Glomerular visceral epithelial cell (primary cell): ENCODE measurements at regions not wholly inside any gene's neighbourhood (a gene's known extent, or its start where the extent isn't known, plus 50 kb on each side); places are given as distances from the start of the nearest gene placed in this dataset.
"Not testable (repeated sequence)": the region's sequence is repeated elsewhere in the genome, so short reads cannot be mapped to it uniquely, and the experiment has no call there.

ENCODE experiments used
- DNase-seq: peaks from one replicate; pipeline ENCODE4 v3.0.0-alpha.2; 2016; ENCODE audit errors: extremely low spot score

- no peak for DNase-seq
Measured at GRCh38 chr4:189002475-189002874, 863.2 kb downstream of the TRIML1 start.

DNA sequence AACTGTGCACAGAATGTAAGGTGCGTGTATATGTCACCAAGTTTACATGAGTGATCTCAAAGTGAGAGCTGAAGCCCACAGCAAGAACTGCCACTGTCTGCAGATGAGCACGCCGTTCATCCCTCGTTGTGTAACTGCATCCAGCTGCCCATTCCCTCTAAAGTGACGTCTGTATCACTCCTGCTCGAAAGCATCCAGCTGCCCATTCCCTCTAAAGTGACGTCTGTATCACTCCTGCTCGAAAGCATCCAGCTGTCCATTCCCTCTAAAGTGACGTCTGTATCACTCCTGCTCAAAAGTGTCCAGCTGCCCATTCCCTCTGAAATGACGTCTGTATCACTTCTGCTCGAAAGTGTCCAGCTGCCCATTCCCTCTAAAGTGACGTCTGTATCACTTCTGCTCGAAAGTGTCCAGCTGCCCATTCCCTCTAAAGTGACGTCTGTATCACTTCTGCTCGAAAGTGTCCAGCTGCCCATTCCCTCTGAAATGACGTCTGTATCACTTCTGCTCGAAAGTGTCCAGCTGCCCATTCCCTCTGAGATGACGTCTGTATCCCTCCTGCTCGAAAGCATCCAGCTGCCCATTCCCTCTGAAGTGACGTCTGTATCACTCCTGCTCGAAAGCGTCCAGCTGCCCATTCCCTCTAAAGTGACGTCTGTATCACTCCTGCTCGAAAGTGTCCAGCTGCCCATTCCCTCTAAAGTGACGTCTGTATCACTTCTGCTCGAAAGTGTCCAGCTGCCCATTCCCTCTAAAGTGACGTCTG lies 871.4 kb downstream of the TRIML1 start:
- DNase-seq: not testable (repeated sequence)

- DNase-seq: no peak
Measured at GRCh38 chr4:189021831-189022230, 882.6 kb downstream of the TRIML1 start.

GRCh38 chr4:189022440-189023035 lies 883.3 kb downstream of the TRIML1 start:
- no peak for DNase-seq

DNA sequence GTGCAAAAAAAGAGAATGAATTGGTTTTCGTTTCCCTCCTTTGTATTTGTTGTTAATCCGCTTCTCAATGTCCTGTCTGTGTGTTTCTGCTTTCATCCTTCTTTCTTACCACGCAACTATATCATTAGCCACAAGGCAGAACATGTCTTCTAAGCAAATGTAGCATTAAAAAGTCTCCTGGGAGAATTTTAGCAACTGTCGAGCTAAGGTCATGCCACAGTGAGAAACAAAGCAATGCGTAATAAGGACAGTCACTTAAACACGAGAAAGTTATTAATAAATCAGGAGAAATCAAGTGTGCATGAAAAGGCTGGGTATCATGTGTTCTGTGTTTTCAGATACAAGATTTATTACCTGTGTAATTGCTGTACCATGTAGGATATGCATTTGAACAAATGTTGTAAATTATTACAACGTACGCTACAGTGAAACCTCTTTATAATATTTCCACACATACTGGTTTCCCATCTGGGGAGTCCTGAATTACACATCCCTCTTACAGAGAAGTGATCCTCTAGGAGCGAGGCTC lies 890.8 kb downstream of the TRIML1 start:
- no peak for DNase-seq

- no peak for DNase-seq
Measured at GRCh38 chr4:189032606-189033338, 893.5 kb downstream of the TRIML1 start.

GRCh38 chr4:189033801-189034347 lies 894.6 kb downstream of the TRIML1 start:
- no peak for DNase-seq

GRCh38 chr4:189035091-189035490 lies 895.9 kb downstream of the TRIML1 start:
- no peak for DNase-seq

- DNase-seq: no peak
Measured at GRCh38 chr4:189035654-189036053, 896.4 kb downstream of the TRIML1 start.

- no peak for DNase-seq
Measured at GRCh38 chr4:189036906-189037305, 897.7 kb downstream of the TRIML1 start.

DNA sequence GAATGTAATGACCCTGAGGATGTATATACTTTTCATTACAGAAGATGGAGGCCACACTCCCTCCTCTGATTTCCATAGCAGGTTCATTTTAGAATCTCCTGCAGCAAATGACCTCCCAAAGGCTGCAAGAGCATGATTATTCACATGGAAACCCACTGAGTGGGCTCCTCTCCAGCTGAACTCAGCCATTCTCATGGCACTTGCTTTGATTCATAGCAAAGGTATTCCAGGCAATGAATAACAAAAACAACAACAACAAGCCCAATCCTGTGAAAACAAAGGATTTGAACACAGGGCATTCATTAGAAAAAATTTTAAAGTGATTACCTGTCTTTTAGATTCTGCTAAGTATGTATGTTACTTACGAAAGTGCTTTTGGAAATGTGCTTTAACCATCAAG lies 894.0 kb upstream of the FRG1 start:
- DNase-seq: no peak

- DNase-seq: no peak
Measured at GRCh38 chr4:189048119-189048518, 892.6 kb upstream of the FRG1 start.

DNA sequence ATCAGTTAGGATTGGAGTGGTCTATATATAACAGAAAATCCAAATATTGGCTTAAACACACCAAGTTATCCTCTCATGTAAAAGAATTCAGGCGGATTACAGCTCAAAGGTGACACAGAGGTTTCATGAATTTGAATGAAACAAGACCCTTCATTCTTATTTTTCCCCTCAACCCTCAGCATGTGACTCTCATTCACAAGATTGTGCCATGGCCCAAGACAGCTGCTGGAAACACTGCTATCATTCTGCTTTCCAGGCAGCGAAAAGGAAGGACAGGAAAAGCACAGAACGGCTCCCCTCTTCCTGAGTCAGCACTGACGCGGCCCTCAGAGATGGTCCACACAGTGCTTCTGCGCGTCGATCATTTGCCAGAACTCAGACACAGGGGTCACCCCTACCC lies 891.0 kb upstream of the FRG1 start:
- no peak for DNase-seq

DNA sequence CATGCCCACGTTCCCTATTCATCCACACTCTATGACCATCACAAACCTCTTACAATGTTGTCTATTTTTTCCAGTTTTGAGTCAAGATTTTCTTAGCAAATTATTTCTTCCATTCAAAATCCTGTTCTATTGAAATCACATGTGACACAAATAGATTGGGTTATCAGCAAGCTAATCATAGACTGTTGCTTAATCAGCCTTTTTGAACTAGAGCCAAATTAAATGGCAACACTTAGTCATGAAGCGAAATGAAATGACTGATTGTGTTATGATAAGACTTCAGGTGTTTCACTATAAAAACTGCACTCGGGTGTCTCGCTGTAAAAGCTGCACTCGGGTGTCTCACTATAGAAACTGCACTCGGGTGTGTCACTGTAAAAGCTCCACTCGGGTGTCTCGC lies 890.0 kb upstream of the FRG1 start:
- DNase-seq: no peak

- no peak for DNase-seq
Measured at GRCh38 chr4:189053621-189054020, 887.1 kb upstream of the FRG1 start.

- no peak for DNase-seq
Measured at GRCh38 chr4:189060104-189060503, 880.6 kb upstream of the FRG1 start.

- no peak for DNase-seq
Measured at GRCh38 chr4:189062047-189062820, 878.4 kb upstream of the FRG1 start.

- DNase-seq: no peak
Measured at GRCh38 chr4:189069772-189070171, 870.9 kb upstream of the FRG1 start.

DNA sequence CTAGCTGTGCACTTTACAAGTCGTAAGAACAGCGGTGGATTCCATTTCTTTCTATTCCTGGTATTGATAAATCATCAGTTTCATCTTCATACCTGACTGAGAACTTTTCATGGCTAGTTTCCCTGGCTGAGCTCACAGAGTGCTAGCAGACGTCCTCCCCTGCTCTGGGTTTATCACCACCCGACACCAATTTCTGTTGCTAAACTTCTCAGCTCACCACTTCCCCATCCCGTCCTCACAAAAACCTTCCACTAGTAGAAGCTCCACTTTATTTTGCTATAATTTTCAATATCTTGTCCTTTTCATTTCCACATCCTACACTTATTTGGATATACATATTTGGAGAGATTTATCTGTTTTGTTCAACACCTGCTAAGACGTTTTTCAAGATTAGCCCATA lies 869.4 kb upstream of the FRG1 start:
- no peak for DNase-seq

- DNase-seq: no peak
Measured at GRCh38 chr4:189073739-189074138, 866.9 kb upstream of the FRG1 start.

DNA sequence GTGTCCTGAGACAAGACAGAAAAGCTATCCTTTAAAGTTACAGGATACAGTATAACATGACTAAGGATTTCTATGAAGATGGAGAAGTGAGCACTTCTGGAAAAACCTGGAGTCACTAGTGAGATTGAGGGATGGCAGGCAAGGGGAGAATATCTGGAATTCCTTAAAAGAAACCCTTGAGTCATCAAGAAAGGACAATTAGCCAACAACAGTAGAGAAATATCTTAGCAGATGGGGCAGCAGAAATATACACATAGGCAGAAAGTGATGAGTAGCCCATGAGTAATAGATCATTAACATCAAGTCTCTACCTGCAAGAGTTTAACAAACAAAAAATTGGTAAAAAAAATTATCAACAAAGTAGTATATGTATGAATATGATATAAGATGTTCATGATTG lies 858.8 kb upstream of the FRG1 start:
- peak; percentile 2 for DNase-seq

- no peak for DNase-seq
Measured at GRCh38 chr4:189083769-189084168, 856.9 kb upstream of the FRG1 start.
